Heart left ventricle (tissue), 13 donors: ENCODE measurements at regions not wholly inside any gene's neighbourhood (a gene's known extent, or its start where the extent isn't known, plus 50 kb on each side); places are given as distances from the start of the nearest gene placed in this dataset.

Experiments used
- POLR2A ChIP-seq, 2 donors: fragments of 450-650 bp; IDR thresholded peaks; one replicate each; pipeline ENCODE4 v1.6.1; 2017; ENCODE audit warnings: antibody characterized with exemption in 2 of 2, mild to moderate bottlenecking in 2 of 2, moderate library complexity in 2 of 2
- TF ChIP-seq, protein P1 (sequence below), 12 donors: fragments of 200-600 bp; sonication (generic) in 4 of 12; IDR thresholded peaks; one replicate each; pipeline versions ENCODE4 v1.5.0 to v1.8.0; 2018 to 2022; ENCODE audit warnings: antibody characterized with exemption in 12 of 12, mild to moderate bottlenecking in 5 of 12
- donor health status: ischemic (EF 13 %, LVEDD 7.1; RV severe dilation, severe dysfunction).
- donor health status: DM: no; HTN: yes; CAD: no.
- donor health status: DM: no; HTN: no; CAD: no.
- donor health status: ischemic (EF 25% LVEDD 6.9; RV normal size, moderate dysfunction).
- donor health status: ischemic (EF 25% LVEDD 5.7; RV mildly dilated, moderate dysfunction).
- donor health status: ischemic (EF 35%, LVEDD 5.7; RV mildly dilated, moderate dysfunction).
- donor health status: nonischemic (EF 11% LVEDD 7.7; RV severe dilation, severe dysfunction).
- donor health status: DM: yes; HTN: yes; CAD: no.
- donor health status: PGD.
- donor health status: ischemic (EF 29% LVEDD 5.4; RV normal size, mild dysfunction).
- donor health status: nonischemic (EF 23%, LVEDD 6.1; RV moderate dilation, normal function).

DNA sequence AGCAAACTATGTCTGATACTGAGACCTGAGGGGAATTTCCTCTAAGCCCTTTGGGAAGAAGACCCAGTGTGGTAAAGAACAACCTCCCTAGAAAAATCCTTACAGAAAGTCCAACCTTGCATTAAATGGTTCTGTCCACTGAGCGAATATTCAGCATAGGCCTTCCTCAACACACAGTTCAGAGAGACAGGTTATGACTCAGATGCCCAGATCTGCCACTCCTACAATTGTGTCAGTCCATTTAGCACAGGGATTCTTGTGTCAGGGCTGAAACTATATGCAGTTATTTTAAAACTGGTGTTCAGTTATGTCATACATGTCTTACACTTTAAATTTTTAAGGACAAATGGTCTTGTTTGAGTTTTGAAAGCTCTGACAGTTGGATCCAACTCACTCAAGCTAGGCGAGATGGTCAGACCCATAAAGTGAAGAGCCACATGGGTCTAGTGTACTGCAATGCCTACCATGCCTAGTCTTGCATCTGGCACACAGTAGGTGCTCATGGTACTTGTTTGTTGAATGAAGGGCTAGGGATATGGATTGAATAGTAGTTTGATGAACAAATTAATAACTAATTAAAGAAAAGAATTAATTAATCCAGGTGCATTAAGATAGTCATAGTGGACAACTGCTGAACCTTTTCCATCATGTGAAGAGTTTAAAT, 207.5 kb upstream of the PWP1 start:
- TF ChIP-seq, protein P1, sequence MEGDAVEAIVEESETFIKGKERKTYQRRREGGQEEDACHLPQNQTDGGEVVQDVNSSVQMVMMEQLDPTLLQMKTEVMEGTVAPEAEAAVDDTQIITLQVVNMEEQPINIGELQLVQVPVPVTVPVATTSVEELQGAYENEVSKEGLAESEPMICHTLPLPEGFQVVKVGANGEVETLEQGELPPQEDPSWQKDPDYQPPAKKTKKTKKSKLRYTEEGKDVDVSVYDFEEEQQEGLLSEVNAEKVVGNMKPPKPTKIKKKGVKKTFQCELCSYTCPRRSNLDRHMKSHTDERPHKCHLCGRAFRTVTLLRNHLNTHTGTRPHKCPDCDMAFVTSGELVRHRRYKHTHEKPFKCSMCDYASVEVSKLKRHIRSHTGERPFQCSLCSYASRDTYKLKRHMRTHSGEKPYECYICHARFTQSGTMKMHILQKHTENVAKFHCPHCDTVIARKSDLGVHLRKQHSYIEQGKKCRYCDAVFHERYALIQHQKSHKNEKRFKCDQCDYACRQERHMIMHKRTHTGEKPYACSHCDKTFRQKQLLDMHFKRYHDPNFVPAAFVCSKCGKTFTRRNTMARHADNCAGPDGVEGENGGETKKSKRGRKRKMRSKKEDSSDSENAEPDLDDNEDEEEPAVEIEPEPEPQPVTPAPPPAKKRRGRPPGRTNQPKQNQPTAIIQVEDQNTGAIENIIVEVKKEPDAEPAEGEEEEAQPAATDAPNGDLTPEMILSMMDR (IDR thresholded peaks at IDR 0.05): no peak
- no peak for TF ChIP-seq POLR2A (IDR thresholded peaks at IDR 0.05)
